Liver (tissue), 8 donors: ENCODE measurements at regions not wholly inside any gene's neighbourhood (a gene's known extent, or its start where the extent isn't known, plus 50 kb on each side); places are given as distances from the start of the nearest gene placed in this dataset.

Experiments used
- DNase-seq: peaks from one replicate; pipeline ENCODE4 v3.0.0-alpha.2; 2017; ENCODE audit warnings: low spot score
- H3K27ac ChIP-seq, 2 donors: one replicate each; pipeline ENCODE4 v1.7.0; 2013; ENCODE audit warnings: inconsistent platforms in 2 of 2, low read length in 2 of 2, control low read depth in 1 of 2, low read depth in 1 of 2, mild to moderate bottlenecking in 1 of 2
- H3K27me3 ChIP-seq, 4 donors: one replicate each; pipeline versions ENCODE4 v1.6.1 to v1.7.0; 2013; ENCODE audit warnings: low read length in 3 of 4, inconsistent platforms in 1 of 4, mild to moderate bottlenecking in 1 of 4, moderate library complexity in 1 of 4; ENCODE audit not compliant: control insufficient read depth in 4 of 4, insufficient read depth in 4 of 4
- H3K36me3 ChIP-seq, 4 donors: one replicate each; pipeline versions ENCODE4 v1.6.1 to v1.7.0; 2013; ENCODE audit warnings: low read length in 3 of 4, mild to moderate bottlenecking in 3 of 4, low read depth in 1 of 4, moderate library complexity in 1 of 4; ENCODE audit not compliant: control insufficient read depth in 4 of 4, insufficient read depth in 3 of 4
- H3K4me1 ChIP-seq, 4 donors: one replicate each; pipeline versions ENCODE4 v1.6.1 to v1.7.0; 2013; ENCODE audit warnings: low read length in 3 of 4, mild to moderate bottlenecking in 3 of 4, moderate library complexity in 1 of 4; ENCODE audit not compliant: control insufficient read depth in 4 of 4, insufficient read depth in 4 of 4
- H3K4me3 ChIP-seq, 3 donors: one replicate each; pipeline versions ENCODE4 v1.6.1 to v1.7.0; 2013; ENCODE audit warnings: low read length in 3 of 3, control low read depth in 1 of 3, low read depth in 1 of 3, mild to moderate bottlenecking in 1 of 3
- H3K9ac ChIP-seq, 2 donors: one replicate each; pipeline ENCODE4 v1.7.0; 2013; ENCODE audit warnings: low read length in 2 of 2, mild to moderate bottlenecking in 2 of 2, moderate library complexity in 2 of 2, control low read depth in 1 of 2, low read depth in 1 of 2
- H3K9me3 ChIP-seq, 4 donors: one replicate each; pipeline versions ENCODE4 v1.6.1 to v1.7.0; 2013; ENCODE audit warnings: low read length in 3 of 4; ENCODE audit not compliant: control insufficient read depth in 4 of 4
- FOXA1 ChIP-seq: IDR thresholded peaks from 2 replicates; pipeline ENCODE4 v1.6.1; 2016; ENCODE audit warnings: antibody characterized with exemption
- GABPA ChIP-seq, 2 donors: IDR thresholded peaks in 1 of 2; conservative IDR thresholded peaks in 1 of 2; 2 replicates each; pipeline ENCODE4 v1.6.1; 2016; ENCODE audit warnings: antibody characterized with exemption in 2 of 2, mild to moderate bottlenecking in 1 of 2, moderate library complexity in 1 of 2
- HNF4A ChIP-seq, 2 donors: conservative IDR thresholded peaks; 2 replicates each; pipeline ENCODE4 v1.6.1; 2016; ENCODE audit warnings: antibody characterized with exemption in 2 of 2, mild to moderate bottlenecking in 2 of 2
- JUND ChIP-seq, 2 donors: IDR thresholded peaks; 2 replicates each; pipeline ENCODE4 v1.6.1; 2016; ENCODE audit warnings: antibody characterized with exemption in 2 of 2
- MAX ChIP-seq: IDR thresholded peaks from 2 replicates; pipeline ENCODE4 v1.6.1; 2016; ENCODE audit warnings: antibody characterized with exemption
- NR2F2 ChIP-seq: IDR thresholded peaks from 2 replicates; pipeline ENCODE4 v1.6.1; 2016; ENCODE audit warnings: antibody characterized with exemption
- REST ChIP-seq: IDR thresholded peaks from 2 replicates; pipeline ENCODE4 v1.6.1; 2016; ENCODE audit warnings: antibody characterized with exemption, mild to moderate bottlenecking
- SP1 ChIP-seq: IDR thresholded peaks from 2 replicates; pipeline ENCODE4 v1.6.1; 2018; ENCODE audit warnings: antibody characterized with exemption, mild to moderate bottlenecking
- WGBS: extraction: QIAGEN DNeasy Blood & Tissue Kit; methylation state at CpG from one replicate; pipeline ENCODE4 v1.1.7; 2013; 5-methylcytosine and 5-hydroxymethylcytosine counted together
- TF ChIP-seq, protein P1 (sequence below): fragments of 150-350 bp; IDR thresholded peaks from 2 replicates; pipeline ENCODE4 v1.5.1; 2017; ENCODE audit warnings: improper control_type of control experiment, low read depth, low read length; ENCODE audit not compliant: missing input control
- donor health status: healthy.
- donor health status: healthy.
- donor health status: healthy.
- donor health status: healthy.
- donor health status: healthy.

GRCh38 chr2:4499316-4500030, 796.1 kb downstream of the DCDC2C start:
- H3K36me3 ChIP-seq, result no peaks in the 10 kb centered on the region
- no peak overlapping the region for H3K9ac ChIP-seq
- no peaks in the 10 kb centered on the region for H3K27me3 ChIP-seq
- WGBS, result 78% methylated on average over 5 of the region's 5 CpGs
- no peak overlapping the region for H3K4me3 ChIP-seq
- DNase-seq, result no peak
- TF ChIP-seq JUND (IDR thresholded peaks at IDR 0.05), result no peak
- TF ChIP-seq HNF4A (conservative IDR thresholded peaks at IDR 0.05), result no peak
- H3K9me3 ChIP-seq, result no peaks in the 10 kb centered on the region
- H3K4me1 ChIP-seq, result no peaks in the 10 kb centered on the region
- H3K27ac ChIP-seq, result no peak overlapping the region

DNA sequence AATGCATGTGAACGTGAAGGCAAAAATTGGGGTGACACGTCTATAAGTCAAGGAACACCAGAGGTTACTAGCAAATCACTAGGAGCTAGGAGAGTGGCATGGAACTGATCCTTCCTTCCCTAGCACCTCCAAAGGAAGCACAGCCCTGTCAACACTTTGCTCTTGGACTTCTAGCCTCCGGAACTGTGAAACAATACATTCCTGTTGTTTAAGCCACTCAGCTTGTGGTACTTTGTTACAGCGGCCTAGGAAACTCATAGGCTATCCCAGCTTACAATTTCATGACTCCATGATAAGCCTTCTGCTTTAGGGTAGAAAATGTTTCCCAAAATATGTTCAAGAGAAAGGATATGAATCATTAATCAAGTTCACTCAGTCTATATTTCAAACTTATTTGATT, 798.1 kb downstream of the DCDC2C start:
- Histone ChIP-seq H3K27me3 (no peaks in the 10 kb centered on the region), H3K36me3 (no peaks in the 10 kb centered on the region), H3K4me3 (no peak overlapping the region), H3K27ac (no peak overlapping the region), H3K4me1 (no peaks in the 10 kb centered on the region), H3K9ac (no peak overlapping the region), H3K9me3 (no peaks in the 10 kb centered on the region)
- no peak for DNase-seq
- TF ChIP-seq SP1, result no peak
- TF ChIP-seq FOXA1, result no peak
- TF ChIP-seq JUND (IDR thresholded peaks at IDR 0.05), result no peak
- no peak for TF ChIP-seq MAX
- TF ChIP-seq GABPA (IDR thresholded peaks at IDR 0.05 in 1 of 2, conservative IDR thresholded peaks at IDR 0.05 in 1 of 2), result no peak
- WGBS, result 74% methylated on average over 4 of the region's 4 CpGs

- Histone ChIP-seq H3K9ac (no peak overlapping the region), H3K36me3 (no peaks in the 10 kb centered on the region), H3K27me3 (no peaks in the 10 kb centered on the region), H3K4me1 (no peaks in the 10 kb centered on the region), H3K9me3 (no peaks in the 10 kb centered on the region), H3K27ac (no peak overlapping the region), H3K4me3 (no peak overlapping the region)
- WGBS, result 82% methylated on average over 3 of the region's 3 CpGs
- DNase-seq, result no peak
- TF ChIP-seq SP1 (no peak), REST (no peak), NR2F2 (no peak)
- TF ChIP-seq, protein P1, sequence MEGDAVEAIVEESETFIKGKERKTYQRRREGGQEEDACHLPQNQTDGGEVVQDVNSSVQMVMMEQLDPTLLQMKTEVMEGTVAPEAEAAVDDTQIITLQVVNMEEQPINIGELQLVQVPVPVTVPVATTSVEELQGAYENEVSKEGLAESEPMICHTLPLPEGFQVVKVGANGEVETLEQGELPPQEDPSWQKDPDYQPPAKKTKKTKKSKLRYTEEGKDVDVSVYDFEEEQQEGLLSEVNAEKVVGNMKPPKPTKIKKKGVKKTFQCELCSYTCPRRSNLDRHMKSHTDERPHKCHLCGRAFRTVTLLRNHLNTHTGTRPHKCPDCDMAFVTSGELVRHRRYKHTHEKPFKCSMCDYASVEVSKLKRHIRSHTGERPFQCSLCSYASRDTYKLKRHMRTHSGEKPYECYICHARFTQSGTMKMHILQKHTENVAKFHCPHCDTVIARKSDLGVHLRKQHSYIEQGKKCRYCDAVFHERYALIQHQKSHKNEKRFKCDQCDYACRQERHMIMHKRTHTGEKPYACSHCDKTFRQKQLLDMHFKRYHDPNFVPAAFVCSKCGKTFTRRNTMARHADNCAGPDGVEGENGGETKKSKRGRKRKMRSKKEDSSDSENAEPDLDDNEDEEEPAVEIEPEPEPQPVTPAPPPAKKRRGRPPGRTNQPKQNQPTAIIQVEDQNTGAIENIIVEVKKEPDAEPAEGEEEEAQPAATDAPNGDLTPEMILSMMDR, result no peak
Measured at GRCh38 chr2:4502230-4502843, 799.0 kb downstream of the DCDC2C start.
